Esophagus squamous epithelium (tissue), 4 donors: ENCODE measurements at regions not wholly inside any gene's neighbourhood (a gene's known extent, or its start where the extent isn't known, plus 50 kb on each side); places are given as distances from the start of the nearest gene placed in this dataset.

Source experiments
- CTCF ChIP-seq, 6 experiments: fragments of 450-650 bp in 4 of 6; fragments of 200-600 bp in 2 of 6; sonication (generic) in 2 of 6; IDR thresholded peaks; one replicate each; pipeline ENCODE4 v1.5.1; 2016 to 2019; ENCODE audit warnings: antibody characterized with exemption in 6 of 6, mild to moderate bottlenecking in 4 of 6, moderate library complexity in 4 of 6
- POLR2A ChIP-seq, 4 donors: fragments of 450-650 bp; IDR thresholded peaks; one replicate each; pipeline ENCODE4 v1.6.1; 2017; ENCODE audit warnings: antibody characterized with exemption in 4 of 4, mild to moderate bottlenecking in 4 of 4, moderate library complexity in 3 of 4

- no peak for TF ChIP-seq CTCF (IDR thresholded peaks at IDR 0.05)
- no peak for TF ChIP-seq POLR2A (IDR thresholded peaks at IDR 0.05)
Measured at GRCh38 chr10:62662486-62662885, 142.0 kb upstream of the ADO start.
